Keratinocyte (primary cell): ENCODE measurements at regions not wholly inside any gene's neighbourhood (a gene's known extent, or its start where the extent isn't known, plus 50 kb on each side); places are given as distances from the start of the nearest gene placed in this dataset.

Experiments
- DNase-seq: peaks from one replicate; pipeline ENCODE4 v3.0.0-alpha.2; 2011; ENCODE audit warnings: low read depth, missing footprints, low spot score
- FAIRE-seq: peaks from 2 replicates; lab custom pipeline; 2011; peaks lifted over from hg19 to GRCh38; lab: Jason Lieb, UNC
- H2AFZ ChIP-seq: 2 replicates; pipeline ENCODE4 v1.6.0; 2012; ENCODE audit warnings: low read length, control low read depth, inconsistent platforms; ENCODE audit not compliant: control insufficient read depth
- H3K27ac ChIP-seq: 2 replicates; pipeline ENCODE4 v1.5.1; 2011; ENCODE audit warnings: low read length; ENCODE audit not compliant: control insufficient read depth, insufficient read depth
- H3K27me3 ChIP-seq: 3 replicates; pipeline ENCODE4 v1.6.0; 2011; ENCODE audit warnings: low read length; ENCODE audit not compliant: control insufficient read depth, insufficient read depth; ENCODE audit errors: extremely low read depth
- H3K36me3 ChIP-seq, 2 experiments: 2 replicates in 1 of 2; 3 replicates in 1 of 2; pipeline ENCODE4 v1.5.1; 2011; ENCODE audit warnings: low read length in 2 of 2, mild to moderate bottlenecking in 1 of 2; ENCODE audit not compliant: control insufficient read depth in 2 of 2, insufficient read depth in 2 of 2; ENCODE audit errors: extremely low read depth in 1 of 2
- H3K4me1 ChIP-seq: 3 replicates; pipeline ENCODE4 v1.5.1; 2011; ENCODE audit warnings: low read length; ENCODE audit not compliant: control insufficient read depth, insufficient read depth; ENCODE audit errors: extremely low read depth
- H3K4me2 ChIP-seq: 3 replicates; pipeline ENCODE4 v1.6.0; 2011; ENCODE audit warnings: low read depth, low read length; ENCODE audit not compliant: control insufficient read depth, insufficient read depth; ENCODE audit errors: extremely low read depth
- H3K4me3 ChIP-seq, 3 experiments: fragments of 200-600 bp in 1 of 3; sonication (generic) in 1 of 3; 2 replicates in 2 of 3; 3 replicates in 1 of 3; pipeline ENCODE4 v1.5.1; 2011 to 2016; ENCODE audit warnings: low read length in 3 of 3, mild to moderate bottlenecking in 3 of 3, control low read depth in 2 of 3, inconsistent platforms in 1 of 3, low read depth in 1 of 3, mixed read lengths in 1 of 3, mixed run types in 1 of 3, moderate library complexity in 1 of 3; ENCODE audit not compliant: control insufficient read depth in 2 of 3, insufficient read depth in 2 of 3; ENCODE audit errors: extremely low read depth in 1 of 3
- H3K79me2 ChIP-seq: 2 replicates; pipeline ENCODE4 v1.6.0; 2012; ENCODE audit warnings: low read length; ENCODE audit not compliant: control insufficient read depth, insufficient read depth
- H3K9ac ChIP-seq: 3 replicates; pipeline ENCODE4 v1.6.0; 2011; ENCODE audit warnings: low read length; ENCODE audit not compliant: control insufficient read depth, insufficient read depth; ENCODE audit errors: extremely low read depth
- H3K9me1 ChIP-seq: 3 replicates; pipeline ENCODE4 v1.6.0; 2011; ENCODE audit warnings: low read length; ENCODE audit not compliant: control insufficient read depth, insufficient read depth; ENCODE audit errors: extremely low read depth
- H3K9me3 ChIP-seq: 2 replicates; pipeline ENCODE4 v1.5.1; 2012; ENCODE audit warnings: low read depth, low read length; ENCODE audit not compliant: control insufficient read depth
- H4K20me1 ChIP-seq: 3 replicates; pipeline ENCODE4 v1.6.0; 2011; ENCODE audit warnings: low read length; ENCODE audit not compliant: control insufficient read depth, insufficient read depth; ENCODE audit errors: extremely low read depth
- EZH2 ChIP-seq: IDR thresholded peaks from one replicate; pipeline ENCODE4 v1.6.1; 2012; ENCODE audit warnings: inconsistent platforms, mild to moderate bottlenecking, low read length, moderate library complexity
- dilution Hi-C: fragments of 300-500 bp; cut with MboI; formaldehyde crosslinking; loops from one replicate; pipeline ENCODE4 v1.7.0; 2020; ENCODE audit warnings: low sequenced_read_pairs; ENCODE audit not compliant: extremely low pct_ligation_motif_present
- TF ChIP-seq, protein P1 (sequence below), 3 experiments: IDR thresholded peaks in 1 of 3; conservative IDR thresholded peaks in 1 of 3; optimal IDR thresholded peaks in 1 of 3; 2 replicates in 2 of 3; 3 replicates in 1 of 3; pipeline versions ENCODE3 to v1.5.1; 2011; ENCODE audit warnings: low read length in 3 of 3, mild to moderate bottlenecking in 3 of 3, moderate library complexity in 2 of 3, control low read depth in 1 of 3, inconsistent platforms in 1 of 3; ENCODE audit not compliant: insufficient read depth in 2 of 3; ENCODE audit errors: extremely low read depth in 1 of 3

- Histone ChIP-seq H3K9me3 (no peaks in the 10 kb centered on the region), H2AFZ (no peak overlapping the region), H3K4me3 (no peak overlapping the region), H3K36me3 (no peaks in the 10 kb centered on the region), H3K9me1 (no peaks in the 10 kb centered on the region), H3K9ac (no peak overlapping the region), H4K20me1 (no peaks in the 10 kb centered on the region), H3K27ac (no peak overlapping the region), H3K79me2 (no peaks in the 10 kb centered on the region), H3K4me2 (no peak overlapping the region), H3K4me1 (no peaks in the 10 kb centered on the region), H3K27me3 (no peaks in the 10 kb centered on the region)
- TF ChIP-seq EZH2 = no peak
- TF ChIP-seq, protein P1, sequence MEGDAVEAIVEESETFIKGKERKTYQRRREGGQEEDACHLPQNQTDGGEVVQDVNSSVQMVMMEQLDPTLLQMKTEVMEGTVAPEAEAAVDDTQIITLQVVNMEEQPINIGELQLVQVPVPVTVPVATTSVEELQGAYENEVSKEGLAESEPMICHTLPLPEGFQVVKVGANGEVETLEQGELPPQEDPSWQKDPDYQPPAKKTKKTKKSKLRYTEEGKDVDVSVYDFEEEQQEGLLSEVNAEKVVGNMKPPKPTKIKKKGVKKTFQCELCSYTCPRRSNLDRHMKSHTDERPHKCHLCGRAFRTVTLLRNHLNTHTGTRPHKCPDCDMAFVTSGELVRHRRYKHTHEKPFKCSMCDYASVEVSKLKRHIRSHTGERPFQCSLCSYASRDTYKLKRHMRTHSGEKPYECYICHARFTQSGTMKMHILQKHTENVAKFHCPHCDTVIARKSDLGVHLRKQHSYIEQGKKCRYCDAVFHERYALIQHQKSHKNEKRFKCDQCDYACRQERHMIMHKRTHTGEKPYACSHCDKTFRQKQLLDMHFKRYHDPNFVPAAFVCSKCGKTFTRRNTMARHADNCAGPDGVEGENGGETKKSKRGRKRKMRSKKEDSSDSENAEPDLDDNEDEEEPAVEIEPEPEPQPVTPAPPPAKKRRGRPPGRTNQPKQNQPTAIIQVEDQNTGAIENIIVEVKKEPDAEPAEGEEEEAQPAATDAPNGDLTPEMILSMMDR (optimal IDR thresholded peaks at IDR 0.05 in 1 of 3, IDR thresholded peaks at IDR 0.05 in 1 of 3, conservative IDR thresholded peaks at IDR 0.05 in 1 of 3; ENCODE audit: extremely low read depth in 1 of 3, insufficient read depth in 2 of 3, low read length in 3 of 3) = no peak
- DNase-seq (no peak), FAIRE-seq (no peak)
- dilution Hi-C loops = no loop called here
These were observed 690.6 kb upstream of the SLC8A1 start for GRCh38 chr2:41142478-41142877.

DNA sequence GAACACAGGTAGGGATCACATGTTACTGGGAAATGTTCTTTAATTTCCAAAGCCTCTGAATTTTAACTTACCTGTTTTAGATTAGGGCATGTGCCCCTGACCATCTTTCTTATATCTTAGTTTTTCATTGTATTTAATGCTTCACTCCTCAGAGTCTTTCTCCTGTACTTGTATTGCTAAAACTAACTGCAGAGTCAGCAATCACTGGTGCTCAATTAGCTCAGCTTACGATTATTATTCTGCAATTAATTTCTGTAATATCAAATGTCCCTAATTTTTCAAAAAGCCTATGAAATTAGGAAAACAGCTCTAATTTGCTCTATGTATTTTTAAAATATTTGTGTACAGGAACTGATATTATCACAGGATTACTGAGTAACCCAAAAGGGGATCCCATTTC, 693.2 kb upstream of the SLC8A1 start:
- H3K27ac ChIP-seq = no peak overlapping the region
- no peaks in the 10 kb centered on the region for H3K36me3 ChIP-seq
- H3K4me2 ChIP-seq = no peak overlapping the region
- H3K9me3 ChIP-seq = no peaks in the 10 kb centered on the region
- FAIRE-seq (no peak), DNase-seq (no peak)
- H3K9me1 ChIP-seq = no peaks in the 10 kb centered on the region
- no peaks in the 10 kb centered on the region for H3K27me3 ChIP-seq
- no peak overlapping the region for H3K9ac ChIP-seq
- H4K20me1 ChIP-seq = no peaks in the 10 kb centered on the region
- H3K79me2 ChIP-seq = no peaks in the 10 kb centered on the region
- TF ChIP-seq, protein P1 (optimal IDR thresholded peaks at IDR 0.05 in 1 of 3, IDR thresholded peaks at IDR 0.05 in 1 of 3, conservative IDR thresholded peaks at IDR 0.05 in 1 of 3; ENCODE audit: extremely low read depth in 1 of 3, insufficient read depth in 2 of 3, low read length in 3 of 3) = no peak
- no peak for TF ChIP-seq EZH2
- H2AFZ ChIP-seq = no peak overlapping the region
- H3K4me3 ChIP-seq = no peak overlapping the region
- H3K4me1 ChIP-seq = no peaks in the 10 kb centered on the region
- dilution Hi-C loops = no loop called here
